IMR-90 (cell line): ENCODE measurements at regions not wholly inside any gene's neighbourhood (a gene's known extent, or its start where the extent isn't known, plus 50 kb on each side); places are given as distances from the start of the nearest gene placed in this dataset.

Experiments
- ATAC-seq: fragments of 200-7000 bp; cut with Tn5 transposase; 2 replicates; pipeline ENCODE4 v1.9.1; 2020; ENCODE audit warnings: low read depth, mild to moderate bottlenecking, moderate library complexity
- BruUV-seq: library from RNA; stranded (reverse); fragments of 400-500 nt; replicated peaks from 2 replicates; lab custom pipeline; 2021; lab: Mats Ljungman, UMichigan
- CTCF ChIA-PET: fragments of 300-600 bp; formaldehyde crosslinking; extraction: SDS; loops from one replicate; lab custom pipeline; 2021; ENCODE audit warnings: antibody characterized with exemption; lab: Yijun Ruan, JAX
- POLR2A ChIA-PET: fragments of 300-600 bp; sonication (Branson Sonifier 250); formaldehyde crosslinking; loops from one replicate; lab custom pipeline; 2022; ENCODE audit warnings: antibody characterized with exemption; ENCODE audit not compliant: unreplicated experiment; lab: Charles Lee
- DNase-seq: peaks from one replicate; pipeline ENCODE4 v3.0.0; 2013
- H2AFZ ChIP-seq: replicated peaks from 2 replicates; pipeline ENCODE3; 2013; ENCODE audit warnings: low read length, mild to moderate bottlenecking; ENCODE audit not compliant: poor library complexity
- H2AK5ac ChIP-seq: 2 replicates; pipeline ENCODE4 v1.6.1; 2013; ENCODE audit warnings: low read depth, low read length, inconsistent platforms
- H2AK9ac ChIP-seq: replicated peaks from 2 replicates; pipeline ENCODE3; 2013; ENCODE audit warnings: mild to moderate bottlenecking, low read depth, low read length, moderate library complexity; ENCODE audit not compliant: poor library complexity
- H2BK120ac ChIP-seq: 2 replicates; pipeline ENCODE4 v1.6.1; 2013; ENCODE audit warnings: low read depth, low read length, inconsistent platforms
- H2BK15ac ChIP-seq: 3 replicates; pipeline ENCODE4 v1.6.1; 2013; ENCODE audit warnings: low read depth, low read length, inconsistent platforms
- H2BK20ac ChIP-seq: 2 replicates; pipeline ENCODE4 v1.6.1; 2013; ENCODE audit warnings: low read depth, mild to moderate bottlenecking, inconsistent platforms, low read length, moderate library complexity
- H2BK5ac ChIP-seq: 2 replicates; pipeline ENCODE4 v1.6.1; 2013; ENCODE audit warnings: mild to moderate bottlenecking, low read depth, low read length, inconsistent platforms; ENCODE audit not compliant: poor library complexity, severe bottlenecking
- H3K14ac ChIP-seq: replicated peaks from 2 replicates; pipeline ENCODE4 v1.6.1; 2013; ENCODE audit warnings: low read depth, low read length, inconsistent platforms
- H3K18ac ChIP-seq: 2 replicates; pipeline ENCODE4 v1.6.1; 2013; ENCODE audit warnings: low read depth, low read length, control low read depth
- H3K23ac ChIP-seq: 2 replicates; pipeline ENCODE4 v1.6.1; 2013; ENCODE audit warnings: low read depth, low read length, inconsistent platforms
- H3K27ac ChIP-seq: 2 replicates; pipeline ENCODE4 v1.5.1; 2013; ENCODE audit warnings: mild to moderate bottlenecking, control low read depth, low read length; ENCODE audit not compliant: insufficient read depth
- H3K27me3 ChIP-seq: 2 replicates; pipeline ENCODE4 v1.6.1; 2013; ENCODE audit warnings: low read length; ENCODE audit not compliant: control insufficient read depth, insufficient read depth
- H3K36me3 ChIP-seq: 2 replicates; pipeline ENCODE4 v1.6.1; 2013; ENCODE audit warnings: low read length, mixed read lengths; ENCODE audit not compliant: control insufficient read depth, insufficient read depth
- H3K4ac ChIP-seq: 2 replicates; pipeline ENCODE4 v1.6.1; 2013; ENCODE audit warnings: low read depth, low read length, inconsistent platforms
- H3K4me1 ChIP-seq: 2 replicates; pipeline ENCODE4 v1.6.1; 2013; ENCODE audit warnings: low read length, mixed read lengths; ENCODE audit not compliant: control insufficient read depth, insufficient read depth
- H3K4me2 ChIP-seq: 2 replicates; pipeline ENCODE4 v1.6.1; 2013; ENCODE audit warnings: low read depth, mild to moderate bottlenecking, control low read depth, low read length, moderate library complexity
- H3K4me3 ChIP-seq: 2 replicates; pipeline ENCODE4 v1.5.1; 2013; ENCODE audit warnings: low read depth, mild to moderate bottlenecking, control low read depth, low read length, moderate library complexity; ENCODE audit not compliant: insufficient read depth
- H3K56ac ChIP-seq: 2 replicates; pipeline ENCODE4 v1.6.1; 2013; ENCODE audit warnings: low read length, inconsistent platforms; ENCODE audit not compliant: insufficient read depth; ENCODE audit errors: extremely low read depth
- H3K79me1 ChIP-seq, 2 experiments: 2 replicates each; pipeline ENCODE4 v1.6.1; 2013; ENCODE audit warnings: low read length in 2 of 2, inconsistent platforms in 1 of 2, low read depth in 1 of 2
- H3K9ac ChIP-seq: 2 replicates; pipeline ENCODE4 v1.6.1; 2013; ENCODE audit warnings: low read depth, low read length, control low read depth
- H3K9me1 ChIP-seq: 2 replicates; pipeline ENCODE4 v1.6.1; 2013; ENCODE audit warnings: low read length, inconsistent platforms; ENCODE audit not compliant: insufficient read depth
- H3K9me3 ChIP-seq: 2 replicates; pipeline ENCODE4 v1.6.1; 2013; ENCODE audit warnings: low read length; ENCODE audit not compliant: control insufficient read depth, insufficient read depth
- H4K20me1 ChIP-seq: 2 replicates; pipeline ENCODE4 v1.6.1; 2013; ENCODE audit warnings: low read length, inconsistent platforms; ENCODE audit not compliant: insufficient read depth
- H4K5ac ChIP-seq: 2 replicates; pipeline ENCODE4 v1.6.1; 2013; ENCODE audit warnings: mild to moderate bottlenecking, low read depth, low read length, control low read depth
- H4K8ac ChIP-seq, 2 experiments: 2 replicates each; pipeline ENCODE4 v1.6.1; 2013; ENCODE audit warnings: low read depth in 2 of 2, low read length in 2 of 2, control low read depth in 1 of 2, inconsistent platforms in 1 of 2
- H4K91ac ChIP-seq: 2 replicates; pipeline ENCODE4 v1.6.1; 2013; ENCODE audit warnings: low read depth, low read length, inconsistent platforms; ENCODE audit not compliant: insufficient read depth
- BHLHE40 ChIP-seq: fragments of 150-350 bp; IDR thresholded peaks from 2 replicates; pipeline ENCODE4 v1.6.1; 2016; ENCODE audit warnings: mild to moderate bottlenecking, low read depth, low read length
- CHD1 ChIP-seq: IDR thresholded peaks from 2 replicates; pipeline ENCODE4 v1.6.1; 2012; ENCODE audit warnings: low read depth, low read length, improper control_type of control experiment
- FOS ChIP-seq: fragments of 150-350 bp; IDR thresholded peaks from 2 replicates; pipeline ENCODE4 v1.6.1; 2016; ENCODE audit warnings: low read depth, low read length
- MAFK ChIP-seq: IDR thresholded peaks from 2 replicates; pipeline ENCODE4 v1.6.1; 2012; ENCODE audit warnings: low read depth, low read length, improper control_type of control experiment
- MXI1 ChIP-seq: IDR thresholded peaks from 2 replicates; pipeline ENCODE4 v1.6.1; 2012; ENCODE audit warnings: low read depth, mild to moderate bottlenecking, low read length, moderate library complexity, borderline replicate concordance
- NFE2L2 ChIP-seq: fragments of 150-350 bp; IDR thresholded peaks from 2 replicates; pipeline ENCODE4 v1.6.1; 2016; ENCODE audit warnings: low read depth, mild to moderate bottlenecking, low read length
- POLR2A ChIP-seq: IDR thresholded peaks from 2 replicates; pipeline ENCODE4 v1.6.1; 2012; ENCODE audit warnings: mild to moderate bottlenecking, low read depth, low read length
- RAD21 ChIP-seq: IDR thresholded peaks from 2 replicates; pipeline ENCODE4 v1.6.1; 2012; ENCODE audit warnings: low read length, improper control_type of control experiment
- RCOR1 ChIP-seq: IDR thresholded peaks from 2 replicates; pipeline ENCODE4 v1.6.1; 2012; ENCODE audit warnings: mild to moderate bottlenecking, low read length, improper control_type of control experiment; ENCODE audit not compliant: insufficient replicate concordance
- RFX5 ChIP-seq: IDR thresholded peaks from 2 replicates; pipeline ENCODE4 v1.8.0; 2012; ENCODE audit warnings: low read depth, mild to moderate bottlenecking, low read length, moderate library complexity
- WGBS, 2 experiments: methylation state at CpG; one replicate each; pipeline versions ENCODE4 v1.1.5 to v1.1.7; 2013; ENCODE audit warnings: missing lambda C conversion rate in 2 of 2; ENCODE audit not compliant: insufficient read length in 1 of 2; ENCODE audit errors: extremely low coverage in 2 of 2; 5-methylcytosine and 5-hydroxymethylcytosine counted together
- dilution Hi-C: fragments of 300-500 bp; cut with HindIII; formaldehyde crosslinking; loops from one replicate; pipeline ENCODE4 v1.14.3; 2018; ENCODE audit warnings: low sequenced_read_pairs; ENCODE audit not compliant: unreplicated experiment
- in situ Hi-C: fragments of 300-500 bp; cut with MboI; formaldehyde crosslinking; loops from 3 replicates; pipeline ENCODE4 v1.14.3; 2019; ENCODE audit warnings: low sequenced_read_pairs, inconsistent platforms, mixed read lengths
- intact Hi-C: fragments of 100-400 bp; cut with micrococcal nuclease; formaldehyde crosslinking; loops from 2 replicates; pipeline ENCODE4 v1.10.0; 2022
- TF ChIP-seq, protein P1 (sequence below): fragments of 150-350 bp; IDR thresholded peaks from 2 replicates; pipeline ENCODE4 v1.6.1; 2017; ENCODE audit warnings: mild to moderate bottlenecking, antibody characterized with exemption, low read length, low read depth
- TF ChIP-seq, protein P2 (sequence below): fragments of 150-350 bp; IDR thresholded peaks from 2 replicates; pipeline ENCODE4 v1.6.1; 2016; ENCODE audit warnings: low read depth, mild to moderate bottlenecking, low read length, moderate library complexity, borderline replicate concordance
- TF ChIP-seq, protein P3 (sequence below): conservative IDR thresholded peaks from 2 replicates; pipeline ENCODE4 v1.5.1; 2012; ENCODE audit warnings: mild to moderate bottlenecking, low read depth, low read length, improper control_type of control experiment

DNA sequence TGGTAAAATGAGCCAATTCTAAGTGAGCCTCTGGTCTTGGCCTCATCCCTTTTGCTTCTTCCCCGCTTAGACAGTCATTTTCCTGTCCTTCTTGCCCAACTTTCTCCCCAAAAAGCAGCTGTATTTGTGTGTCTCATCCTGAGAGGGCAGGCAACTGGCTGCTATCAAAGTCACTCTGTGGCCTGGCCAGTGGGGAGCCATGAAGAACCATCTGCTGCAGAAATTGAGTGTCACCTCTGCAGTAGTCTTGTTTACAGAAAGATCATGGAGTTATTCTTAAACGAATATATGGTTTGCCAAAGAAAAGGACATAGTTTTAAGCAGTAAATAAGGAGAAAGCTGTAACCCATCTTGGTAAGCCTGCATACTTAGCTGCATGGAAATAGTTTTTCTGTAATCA is 233.6 kb upstream of the ELAVL2 start:
- DNase-seq (no peak), ATAC-seq (no peak)
- no peak overlapping the region for H3K18ac ChIP-seq
- in situ Hi-C loops, result no loop called here
- no peaks in the 10 kb centered on the region for H3K36me3 ChIP-seq
- H3K14ac ChIP-seq, result no peak overlapping the region
- CTCF ChIA-PET, result no interaction called here
- no peak overlapping the region for H2AFZ ChIP-seq
- no peaks in the 10 kb centered on the region for H4K20me1 ChIP-seq
- intact Hi-C loops, result no loop called here
- BruUV-seq, result no TSS peak
- H3K79me1 ChIP-seq, result no peaks in the 10 kb centered on the region
- no peak overlapping the region for H3K23ac ChIP-seq
- H3K27ac ChIP-seq, result no peak overlapping the region
- H2BK120ac ChIP-seq, result no peak overlapping the region
- H2AK9ac ChIP-seq, result no peak overlapping the region
- no peak overlapping the region for H2BK5ac ChIP-seq
- H3K27me3 ChIP-seq, result no peaks in the 10 kb centered on the region
- no peak overlapping the region for H3K4me2 ChIP-seq
- dilution Hi-C loops, result no loop called here
- H3K4ac ChIP-seq, result no peak overlapping the region
- H2BK15ac ChIP-seq, result no peak overlapping the region
- no peaks in the 10 kb centered on the region for H3K9me1 ChIP-seq
- H3K4me1 ChIP-seq, result no peaks in the 10 kb centered on the region
- WGBS, 2 experiments, result 0% methylated on average over 1 of the region's 2 CpGs; no CpG with 5 or more reads in 1 of the 2 experiments
- H3K4me3 ChIP-seq, result no peak overlapping the region
- H3K56ac ChIP-seq, result no peak overlapping the region
- H4K91ac ChIP-seq, result no peak overlapping the region
- TF ChIP-seq MAFK (no peak), BHLHE40 (no peak), POLR2A (no peak), CHD1 (no peak), RCOR1 (no peak), NFE2L2 (no peak), MXI1 (no peak), RFX5 (no peak), RAD21 (no peak), FOS (no peak)
- TF ChIP-seq, protein P1, sequence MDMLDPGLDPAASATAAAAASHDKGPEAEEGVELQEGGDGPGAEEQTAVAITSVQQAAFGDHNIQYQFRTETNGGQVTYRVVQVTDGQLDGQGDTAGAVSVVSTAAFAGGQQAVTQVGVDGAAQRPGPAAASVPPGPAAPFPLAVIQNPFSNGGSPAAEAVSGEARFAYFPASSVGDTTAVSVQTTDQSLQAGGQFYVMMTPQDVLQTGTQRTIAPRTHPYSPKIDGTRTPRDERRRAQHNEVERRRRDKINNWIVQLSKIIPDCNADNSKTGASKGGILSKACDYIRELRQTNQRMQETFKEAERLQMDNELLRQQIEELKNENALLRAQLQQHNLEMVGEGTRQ, result no peak
- TF ChIP-seq, protein P2, sequence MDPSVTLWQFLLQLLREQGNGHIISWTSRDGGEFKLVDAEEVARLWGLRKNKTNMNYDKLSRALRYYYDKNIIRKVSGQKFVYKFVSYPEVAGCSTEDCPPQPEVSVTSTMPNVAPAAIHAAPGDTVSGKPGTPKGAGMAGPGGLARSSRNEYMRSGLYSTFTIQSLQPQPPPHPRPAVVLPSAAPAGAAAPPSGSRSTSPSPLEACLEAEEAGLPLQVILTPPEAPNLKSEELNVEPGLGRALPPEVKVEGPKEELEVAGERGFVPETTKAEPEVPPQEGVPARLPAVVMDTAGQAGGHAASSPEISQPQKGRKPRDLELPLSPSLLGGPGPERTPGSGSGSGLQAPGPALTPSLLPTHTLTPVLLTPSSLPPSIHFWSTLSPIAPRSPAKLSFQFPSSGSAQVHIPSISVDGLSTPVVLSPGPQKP, result no peak
- TF ChIP-seq, protein P3, sequence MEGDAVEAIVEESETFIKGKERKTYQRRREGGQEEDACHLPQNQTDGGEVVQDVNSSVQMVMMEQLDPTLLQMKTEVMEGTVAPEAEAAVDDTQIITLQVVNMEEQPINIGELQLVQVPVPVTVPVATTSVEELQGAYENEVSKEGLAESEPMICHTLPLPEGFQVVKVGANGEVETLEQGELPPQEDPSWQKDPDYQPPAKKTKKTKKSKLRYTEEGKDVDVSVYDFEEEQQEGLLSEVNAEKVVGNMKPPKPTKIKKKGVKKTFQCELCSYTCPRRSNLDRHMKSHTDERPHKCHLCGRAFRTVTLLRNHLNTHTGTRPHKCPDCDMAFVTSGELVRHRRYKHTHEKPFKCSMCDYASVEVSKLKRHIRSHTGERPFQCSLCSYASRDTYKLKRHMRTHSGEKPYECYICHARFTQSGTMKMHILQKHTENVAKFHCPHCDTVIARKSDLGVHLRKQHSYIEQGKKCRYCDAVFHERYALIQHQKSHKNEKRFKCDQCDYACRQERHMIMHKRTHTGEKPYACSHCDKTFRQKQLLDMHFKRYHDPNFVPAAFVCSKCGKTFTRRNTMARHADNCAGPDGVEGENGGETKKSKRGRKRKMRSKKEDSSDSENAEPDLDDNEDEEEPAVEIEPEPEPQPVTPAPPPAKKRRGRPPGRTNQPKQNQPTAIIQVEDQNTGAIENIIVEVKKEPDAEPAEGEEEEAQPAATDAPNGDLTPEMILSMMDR, result no peak
- H4K8ac ChIP-seq, result no peak overlapping the region
- H2AK5ac ChIP-seq, result no peak overlapping the region
- no peak overlapping the region for H4K5ac ChIP-seq
- no peak overlapping the region for H3K9ac ChIP-seq
- POLR2A ChIA-PET, result no interaction called here
- no peak overlapping the region for H2BK20ac ChIP-seq
- peaks cover 9% of the 10 kb centered on the region for H3K9me3 ChIP-seq
